Stimulated activated CD8-positive, alpha-beta memory T cell treated with anti-CD3 and anti-CD28 coated beads, Interleukin-12 subunit alpha, Interleukin-12 subunit beta, amount 100 ng/mL, for 24 hours (primary cell): ENCODE measurements at regions not wholly inside any gene's neighbourhood (a gene's known extent, or its start where the extent isn't known, plus 50 kb on each side); places are given as distances from the start of the nearest gene placed in this dataset.
"Not testable (repeated sequence)": the region's sequence is repeated elsewhere in the genome, so short reads cannot be mapped to it uniquely, and the experiment has no call there.

ENCODE experiments used
- DNase-seq: peaks from one replicate; pipeline ENCODE4 v3.0.0-alpha.2; 2020; ENCODE audit errors: extremely low read depth

- DNase-seq, result no peak
Observed at GRCh38 chr3:95167748-95168147, 1104.9 kb downstream of the NSUN3 start.

GRCh38 chr3:95168526-95168925 is 1105.7 kb downstream of the NSUN3 start:
- no peak for DNase-seq

GRCh38 chr3:95172164-95172943 is 1109.5 kb downstream of the NSUN3 start:
- DNase-seq, result no peak

GRCh38 chr3:95177096-95177495 is 1114.2 kb downstream of the NSUN3 start:
- no peak for DNase-seq

- no peak for DNase-seq
Observed at GRCh38 chr3:95184038-95184437, 1121.2 kb downstream of the NSUN3 start.

- DNase-seq, result no peak
Observed at GRCh38 chr3:95189348-95189747, 1126.5 kb downstream of the NSUN3 start.

- no peak for DNase-seq
Observed at GRCh38 chr3:95197661-95198060, 1134.8 kb downstream of the NSUN3 start.

- DNase-seq, result no peak
Observed at GRCh38 chr3:95200384-95200783, 1137.5 kb downstream of the NSUN3 start.

- no peak for DNase-seq
Observed at GRCh38 chr3:95210878-95211277, 1148.0 kb downstream of the NSUN3 start.

GRCh38 chr3:95212117-95212516 is 1149.3 kb downstream of the NSUN3 start:
- no peak for DNase-seq

- no peak for DNase-seq
Observed at GRCh38 chr3:95215437-95215957, 1152.6 kb downstream of the NSUN3 start.

GRCh38 chr3:95217661-95218060 is 1154.8 kb downstream of the NSUN3 start:
- DNase-seq, result no peak

GRCh38 chr3:95218484-95218883 is 1155.6 kb downstream of the NSUN3 start:
- DNase-seq, result no peak

- DNase-seq, result no peak
Observed at GRCh38 chr3:95226437-95226836, 1163.6 kb downstream of the NSUN3 start.

GRCh38 chr3:95227092-95227491 is 1164.2 kb downstream of the NSUN3 start:
- no peak for DNase-seq

GRCh38 chr3:95228416-95228815 is 1165.6 kb downstream of the NSUN3 start:
- DNase-seq, result no peak

- DNase-seq, result no peak
Observed at GRCh38 chr3:95235916-95236315, 1173.1 kb downstream of the NSUN3 start.

- DNase-seq, result no peak
Observed at GRCh38 chr3:95237783-95238182, 1174.9 kb downstream of the NSUN3 start.

- DNase-seq, result no peak
Observed at GRCh38 chr3:95240395-95240794, 1177.5 kb downstream of the NSUN3 start.

GRCh38 chr3:95241256-95241655 is 1178.4 kb downstream of the NSUN3 start:
- not testable (repeated sequence) for DNase-seq

- no peak for DNase-seq
Observed at GRCh38 chr3:95246413-95246812, 1183.6 kb downstream of the NSUN3 start.

GRCh38 chr3:95254061-95254460 is 1191.2 kb downstream of the NSUN3 start:
- no peak for DNase-seq

GRCh38 chr3:95254758-95255157 is 1191.9 kb downstream of the NSUN3 start:
- DNase-seq, result no peak

GRCh38 chr3:95265129-95265528 is 1202.3 kb downstream of the NSUN3 start:
- no peak for DNase-seq
